HG02623 (cell line): ENCODE measurements at regions not wholly inside any gene's neighbourhood (a gene's known extent, or its start where the extent isn't known, plus 50 kb on each side); places are given as distances from the start of the nearest gene placed in this dataset.
"Not testable (repeated sequence)": the region's sequence is repeated elsewhere in the genome, so short reads cannot be mapped to it uniquely, and the experiment has no call there.

Experiments used
- ATAC-seq: cut with Tn5 transposase; IDR thresholded peaks from one replicate; pipeline ENCODE4 v1.9.1; 2021; ENCODE audit warnings: moderate library complexity; ENCODE audit not compliant: unreplicated experiment

DNA sequence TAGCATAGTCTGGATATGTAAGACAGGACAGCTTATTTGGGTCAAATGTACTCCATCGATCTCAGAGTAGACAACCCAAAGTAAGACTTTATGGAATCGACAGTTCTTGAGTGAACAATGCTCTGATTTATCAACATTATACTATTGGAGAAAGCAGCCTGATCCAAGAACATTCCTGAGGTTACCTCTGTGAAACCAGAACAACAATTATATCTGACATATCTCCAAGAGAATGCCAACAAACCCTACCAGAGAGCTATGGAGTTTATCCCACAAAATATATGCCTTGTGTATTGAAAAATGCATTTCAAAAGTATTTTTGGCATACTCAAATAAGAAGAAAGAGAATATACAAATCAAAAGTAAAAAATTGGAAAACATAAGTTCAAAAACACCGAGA, 1985.9 kb downstream of the EFNA5 start:
- ATAC-seq: no peak

DNA sequence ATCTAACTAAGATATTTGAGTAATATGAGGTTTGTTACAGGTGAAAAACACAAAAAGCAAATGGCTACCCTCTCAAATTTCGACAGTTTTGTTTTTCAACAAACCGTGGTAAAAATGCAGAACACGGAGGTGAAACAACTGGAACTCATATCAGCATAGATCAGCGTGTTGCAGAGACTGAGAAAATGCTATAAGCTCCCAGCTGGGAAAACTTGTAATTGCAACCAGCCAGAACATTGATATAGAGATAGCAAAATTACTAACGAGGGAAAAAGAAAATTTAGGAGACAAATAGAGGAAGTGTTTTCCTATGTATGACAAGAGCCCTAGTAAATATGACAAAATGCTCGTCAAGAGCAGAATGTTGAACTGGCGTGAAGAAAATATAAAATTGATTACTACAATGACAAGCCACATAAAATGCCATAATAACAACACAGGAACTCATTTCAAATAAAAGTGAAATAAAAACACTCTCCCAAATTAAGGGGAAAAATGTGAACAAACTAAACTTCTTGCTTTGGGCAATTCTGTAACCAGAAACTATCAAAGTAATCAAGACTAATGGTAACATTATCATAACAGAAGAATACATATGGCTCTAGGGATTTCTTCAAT, 1989.8 kb downstream of the EFNA5 start:
- ATAC-seq: no peak

DNA sequence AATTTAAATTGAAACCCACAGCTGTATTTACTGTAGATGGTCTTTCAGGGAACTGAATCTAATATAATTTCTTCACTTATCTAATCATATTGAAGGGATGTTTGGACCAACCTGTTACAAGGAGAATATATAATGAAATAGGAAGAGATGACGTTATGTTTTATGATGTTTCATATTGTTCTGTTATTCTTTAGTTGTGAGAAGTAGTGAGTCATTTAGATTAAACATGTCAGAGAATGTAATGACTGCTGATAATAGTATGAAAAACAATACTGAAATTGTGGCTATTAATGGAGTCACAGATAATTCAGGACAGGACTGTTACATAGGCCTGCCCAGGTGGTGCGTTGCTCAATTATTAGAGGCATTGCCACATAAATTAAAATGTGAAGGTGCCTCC, 1993.4 kb downstream of the EFNA5 start:
- no peak for ATAC-seq

DNA sequence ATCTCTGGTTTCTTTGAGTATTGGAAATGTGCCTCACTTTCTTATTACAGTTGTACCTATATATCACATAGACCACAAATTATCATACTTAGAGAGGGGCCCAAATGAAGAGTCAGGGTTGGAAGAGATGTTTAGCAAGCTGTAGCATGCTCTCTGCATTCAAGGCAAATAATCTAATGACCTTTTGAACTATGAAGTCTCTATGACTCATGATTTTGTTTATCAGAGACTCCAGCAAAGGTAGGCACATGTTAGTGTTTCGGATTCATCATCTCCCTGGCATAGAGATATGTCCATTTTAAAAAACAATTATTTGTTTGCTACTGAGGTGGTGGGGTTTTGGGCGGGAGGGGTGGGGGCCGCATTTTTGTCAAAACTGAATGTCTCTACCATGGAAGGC, 2000.1 kb downstream of the EFNA5 start:
- ATAC-seq: no peak

DNA sequence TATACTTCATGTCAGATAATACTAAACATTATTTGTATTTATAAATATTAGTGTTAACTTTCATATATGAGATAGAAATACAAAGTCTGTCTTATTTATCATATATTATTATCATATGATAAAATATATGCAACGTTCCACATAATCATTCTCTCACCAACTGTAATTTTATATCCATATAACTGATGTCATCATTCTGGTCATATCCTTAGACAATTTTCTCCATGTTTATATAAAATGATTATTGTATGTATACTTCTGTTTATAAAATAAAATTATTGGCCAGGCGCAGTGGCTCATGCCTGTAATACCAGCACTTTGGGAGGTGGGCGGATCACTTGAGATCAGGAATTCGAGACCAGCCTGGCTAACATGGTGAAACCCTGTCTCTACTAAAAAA, 2007.1 kb downstream of the EFNA5 start:
- no peak for ATAC-seq

DNA sequence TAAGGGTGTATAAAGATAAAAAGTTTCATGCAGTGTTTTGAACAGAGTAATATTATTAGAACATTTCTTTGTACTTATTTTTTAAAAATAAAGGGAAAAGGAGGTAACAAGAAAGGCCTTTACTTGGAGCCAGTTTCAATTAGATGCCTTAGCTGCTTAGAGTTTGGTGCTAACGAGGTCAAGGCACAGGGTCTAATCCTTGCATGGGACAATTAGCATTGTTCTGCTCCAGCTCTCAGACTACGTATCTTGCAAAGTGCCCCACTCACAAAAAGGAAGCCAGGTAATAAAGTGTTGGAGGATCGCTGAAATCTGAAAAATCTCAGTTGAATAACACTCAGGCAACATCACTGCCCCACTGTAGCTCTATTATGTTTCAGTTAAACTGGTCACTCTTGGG, 2011.3 kb downstream of the EFNA5 start:
- ATAC-seq: no peak

DNA sequence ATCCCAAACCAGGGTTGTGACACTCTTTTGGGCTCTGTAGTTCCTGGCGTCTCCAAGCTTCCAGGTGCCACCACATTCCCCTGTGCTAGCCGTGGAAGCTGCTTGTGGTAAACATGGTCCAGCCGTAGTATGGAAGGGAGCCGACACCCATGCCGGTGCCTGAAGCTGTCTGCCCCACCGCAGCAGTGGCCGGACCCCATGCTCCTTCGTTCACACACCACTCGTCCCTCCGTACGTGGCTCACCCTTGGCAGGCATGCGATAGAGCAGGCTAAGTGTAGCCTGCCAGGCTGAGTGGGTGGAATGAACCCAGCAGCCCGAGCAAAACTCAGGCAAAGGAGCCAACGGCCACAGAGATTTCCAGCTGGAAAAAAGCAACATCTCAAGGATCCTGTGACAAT, 2030.4 kb downstream of the EFNA5 start:
- no peak for ATAC-seq

DNA sequence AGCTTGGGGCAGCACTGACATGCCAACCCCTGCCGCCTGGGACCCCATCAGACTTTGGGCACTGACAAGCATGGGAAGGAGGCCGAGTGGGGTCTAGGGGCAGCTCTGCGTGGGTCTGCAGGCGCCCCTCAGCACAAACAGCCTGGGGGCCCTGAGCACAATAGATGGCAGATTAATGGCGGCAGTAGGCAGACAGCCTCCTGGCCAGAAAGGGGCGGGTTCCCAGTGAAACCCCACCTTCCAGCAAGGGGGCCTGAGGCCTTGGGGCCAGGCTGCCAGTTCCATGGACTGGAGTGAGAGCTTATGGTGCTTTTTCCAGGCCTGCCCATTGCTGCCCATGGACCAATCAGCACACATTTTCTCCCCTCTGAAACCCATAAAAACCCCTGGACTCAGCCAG, 2031.2 kb downstream of the EFNA5 start:
- no peak for ATAC-seq

DNA sequence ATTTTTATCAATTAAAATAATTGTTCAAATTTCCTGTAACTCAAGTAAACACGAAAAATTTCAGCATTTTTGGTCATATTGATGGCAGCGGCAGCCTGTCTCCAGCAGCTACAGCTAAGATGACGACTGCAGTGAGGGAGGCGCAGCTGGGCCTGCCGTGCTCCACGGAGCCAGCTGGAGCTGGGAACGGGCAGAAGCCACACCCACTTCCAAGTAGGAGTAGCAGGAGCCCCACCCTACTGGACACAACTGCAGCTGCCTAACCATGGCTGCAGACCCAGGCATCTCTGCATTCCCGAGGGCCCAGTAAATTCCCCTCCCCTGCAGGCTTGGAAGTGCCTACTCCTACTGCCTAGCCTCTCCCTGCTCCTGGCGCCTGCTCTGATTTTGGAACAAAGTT, 2031.7 kb downstream of the EFNA5 start:
- ATAC-seq: no peak

DNA sequence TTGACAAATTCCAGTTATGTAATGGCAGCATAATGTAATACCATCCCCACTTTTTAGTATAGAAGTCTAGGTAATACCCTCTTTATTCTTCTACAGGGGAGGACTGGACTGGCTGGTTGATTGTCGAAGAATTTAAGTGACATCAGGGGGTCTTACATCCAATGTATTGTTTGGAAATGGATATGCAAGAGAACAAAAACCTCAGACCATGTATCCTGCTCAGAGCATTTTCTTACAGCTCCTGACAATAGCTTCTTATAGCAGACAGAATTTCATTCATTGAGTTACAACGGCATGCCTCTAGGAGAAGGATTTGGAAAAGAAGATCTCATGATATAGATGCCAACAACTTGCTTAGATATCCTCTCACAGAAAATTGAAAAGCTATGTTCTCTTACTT, 2032.3 kb downstream of the EFNA5 start:
- ATAC-seq: no peak

DNA sequence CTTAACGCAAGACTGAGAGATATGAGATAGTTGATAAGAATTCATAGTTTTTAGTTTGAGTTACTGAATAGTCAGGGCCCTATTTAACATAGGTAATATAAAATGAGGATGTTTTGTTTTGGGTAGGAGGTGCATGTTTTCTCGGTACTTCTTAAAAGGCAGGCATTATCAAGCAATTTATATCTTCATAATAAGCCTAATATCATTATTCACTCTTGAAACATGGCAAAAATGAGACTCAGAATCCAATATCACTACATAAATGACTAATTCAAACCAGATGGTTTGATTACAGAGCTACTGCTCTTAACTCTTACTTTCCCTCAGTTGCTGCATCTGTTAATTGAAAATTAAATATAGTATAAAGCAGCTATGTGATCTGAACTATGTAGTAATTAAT, 2038.7 kb downstream of the EFNA5 start:
- no peak for ATAC-seq

DNA sequence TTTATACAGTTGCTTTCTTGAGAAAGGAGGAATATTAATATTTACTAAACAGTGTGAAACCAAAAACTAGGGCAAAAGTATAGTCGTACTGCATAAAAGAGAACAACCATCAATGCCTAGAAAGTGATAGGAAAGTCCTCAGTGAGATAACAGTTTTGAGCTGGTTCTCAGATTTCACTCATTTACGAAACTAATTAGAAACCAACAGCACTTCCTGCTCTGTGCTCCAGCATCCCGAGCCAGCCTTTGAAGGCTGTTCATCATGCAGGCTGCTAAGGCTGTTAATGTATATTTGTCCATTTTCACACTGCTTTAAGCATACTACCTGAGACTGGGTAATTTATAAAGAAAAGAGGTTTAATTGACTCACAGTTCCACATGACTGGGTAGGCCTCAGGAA, 2039.9 kb downstream of the EFNA5 start:
- ATAC-seq: no peak

DNA sequence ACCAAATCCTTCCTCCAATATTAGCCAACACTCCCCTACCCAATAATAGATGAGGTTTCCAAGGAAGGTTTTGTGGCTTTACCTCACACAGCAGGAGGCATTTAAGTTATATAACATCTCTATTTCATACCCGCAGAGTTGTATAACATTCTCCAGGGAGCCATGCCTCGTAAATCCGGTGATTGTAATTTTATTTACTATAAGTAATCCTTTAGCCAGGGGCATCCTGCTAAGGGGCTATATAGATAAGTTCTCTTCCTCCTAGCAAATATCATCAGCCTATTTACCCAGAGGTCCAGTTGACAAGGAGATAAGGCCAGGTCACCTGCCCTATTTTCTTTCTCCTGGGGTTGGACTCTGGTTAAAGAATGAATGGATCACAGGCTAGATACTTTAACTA, 2051.0 kb downstream of the EFNA5 start:
- no peak for ATAC-seq

DNA sequence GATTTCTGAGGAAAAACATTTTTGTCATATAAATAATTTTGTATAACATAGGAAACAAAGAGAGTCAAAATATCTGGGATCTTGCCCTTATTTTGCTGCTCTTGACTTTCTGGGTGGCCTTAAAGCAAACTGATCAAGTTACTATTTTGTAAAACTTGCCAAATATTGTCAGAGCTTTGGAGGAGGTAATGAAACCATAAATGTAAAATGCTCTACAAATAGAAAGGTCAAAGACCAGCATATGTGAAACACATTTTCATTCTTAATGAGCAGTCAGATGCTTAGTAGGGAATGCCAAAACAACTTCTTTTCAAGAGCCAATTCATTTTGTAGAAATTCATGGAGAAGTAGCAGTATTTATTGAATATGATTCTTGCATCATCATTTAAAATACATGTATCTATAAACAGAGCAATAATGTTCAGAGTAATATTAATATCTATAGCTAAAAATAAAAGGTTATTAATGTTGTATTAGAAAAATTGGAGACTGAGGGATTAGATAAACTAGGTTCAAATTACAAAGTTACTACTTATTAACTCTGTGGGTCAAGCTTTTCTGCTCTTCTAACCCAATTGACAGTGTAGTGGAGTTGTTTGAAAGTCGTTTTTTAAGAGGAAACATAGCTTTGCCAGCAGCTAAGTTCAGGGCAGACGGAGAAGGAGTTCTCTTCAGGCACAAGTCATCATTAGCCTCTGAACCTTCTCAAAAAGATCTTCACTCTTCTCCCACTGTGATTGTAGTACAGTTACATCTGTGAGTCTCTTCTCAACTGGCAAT, 2053.1 kb downstream of the EFNA5 start:
- no peak for ATAC-seq

DNA sequence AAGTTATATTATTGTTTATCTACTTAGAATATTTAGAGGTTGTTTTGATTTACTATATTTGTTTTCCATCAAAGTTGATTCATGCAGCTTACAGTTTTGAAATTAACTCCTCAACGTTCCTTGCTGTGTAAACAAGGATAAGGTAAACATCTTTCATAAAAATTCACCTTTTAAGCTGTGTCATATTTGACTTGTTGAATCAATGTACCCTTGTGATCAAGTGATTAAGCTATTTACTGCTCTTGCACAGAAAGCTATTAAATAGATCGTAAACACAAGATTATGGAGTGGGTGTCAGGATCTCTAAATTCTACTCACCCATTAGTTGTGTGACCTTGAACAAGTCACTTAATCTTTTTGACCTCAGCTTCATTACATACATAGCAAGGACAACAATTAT, 2054.0 kb upstream of the NUDT12 start:
- ATAC-seq: no peak

DNA sequence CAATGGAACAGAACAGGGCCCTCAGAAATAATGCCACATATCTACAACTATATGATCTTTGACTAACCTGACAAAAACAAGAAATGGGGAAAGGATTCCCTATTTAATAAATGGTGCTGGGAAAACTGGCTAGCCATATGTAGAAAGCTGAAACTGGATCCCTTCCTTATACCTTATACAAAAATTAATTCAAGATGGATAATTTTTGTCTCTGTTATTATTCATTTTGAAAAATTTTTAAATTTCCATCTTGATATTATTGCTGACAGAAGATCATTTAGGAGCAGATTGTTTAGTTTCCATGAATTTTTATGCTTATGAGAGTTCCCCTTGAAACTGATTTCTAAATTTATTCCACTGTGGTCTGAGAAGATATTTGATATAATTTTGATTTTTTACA, 2039.8 kb upstream of the NUDT12 start:
- not testable (repeated sequence) for ATAC-seq

DNA sequence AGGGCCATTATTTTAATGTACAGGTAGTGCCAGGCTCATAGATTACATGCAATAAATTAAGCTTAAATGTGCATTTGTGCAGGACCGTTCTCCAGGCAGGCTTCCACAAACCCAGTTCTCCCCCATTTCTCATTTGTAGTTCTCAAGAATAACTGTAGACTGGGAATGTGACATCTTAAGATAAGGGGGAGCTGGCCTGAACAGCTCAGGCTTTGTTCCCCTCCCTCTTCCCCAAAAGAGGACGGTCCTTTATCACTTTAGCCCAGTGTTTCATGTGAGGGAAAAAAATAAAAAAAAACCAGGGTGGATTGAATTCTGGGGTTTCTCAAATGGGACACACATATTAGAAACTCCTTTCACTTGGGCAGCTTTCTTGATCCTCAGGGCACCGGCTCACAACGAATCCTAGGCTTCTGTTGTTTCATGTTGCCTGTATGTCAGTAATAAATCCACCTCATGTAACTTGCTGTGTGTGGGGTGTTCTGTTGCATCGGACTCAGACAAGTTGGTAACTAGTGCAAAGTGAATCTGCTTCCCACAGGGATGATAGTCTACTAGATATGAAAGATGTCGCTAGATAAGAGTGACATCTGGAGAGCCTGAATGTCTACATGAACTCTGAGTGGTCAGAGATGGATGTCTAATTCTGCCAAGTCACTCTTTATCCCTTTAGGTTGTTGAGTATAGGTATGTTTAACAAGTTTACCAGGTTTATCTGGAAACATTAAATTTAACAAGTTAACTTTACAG, 2030.6 kb upstream of the NUDT12 start:
- no peak for ATAC-seq

DNA sequence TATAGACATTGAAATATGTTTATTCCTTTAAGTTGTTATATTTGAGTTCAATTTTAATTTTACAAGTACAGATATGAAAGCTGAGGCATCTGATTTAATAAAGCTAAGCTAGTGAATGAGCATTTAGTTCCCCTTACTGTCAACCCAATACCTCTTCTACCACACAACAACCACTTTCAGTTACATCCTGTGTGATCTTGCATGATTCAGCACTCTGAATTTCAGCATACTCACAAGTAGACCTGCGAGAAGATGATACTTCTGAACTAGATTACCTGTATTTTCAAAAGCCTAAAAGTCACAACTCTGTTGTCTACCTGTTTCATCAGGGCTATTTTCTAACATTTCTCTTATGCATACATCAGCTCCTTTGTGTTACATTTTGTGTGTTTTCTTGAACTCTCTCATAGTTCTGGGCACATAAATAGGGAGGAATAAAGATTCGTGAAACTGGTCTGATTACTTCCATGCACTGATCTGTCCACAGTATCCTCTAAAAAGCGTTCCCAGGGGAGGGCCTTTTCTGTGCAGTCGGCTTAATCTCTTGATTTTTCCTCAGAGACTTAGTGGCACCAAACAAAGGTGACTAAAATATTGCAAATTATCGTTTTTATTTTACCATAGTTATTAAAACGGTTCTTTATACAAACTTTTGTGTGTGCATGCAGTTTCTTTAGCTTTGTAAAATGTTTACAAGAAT, 2025.5 kb upstream of the NUDT12 start:
- ATAC-seq: no peak

DNA sequence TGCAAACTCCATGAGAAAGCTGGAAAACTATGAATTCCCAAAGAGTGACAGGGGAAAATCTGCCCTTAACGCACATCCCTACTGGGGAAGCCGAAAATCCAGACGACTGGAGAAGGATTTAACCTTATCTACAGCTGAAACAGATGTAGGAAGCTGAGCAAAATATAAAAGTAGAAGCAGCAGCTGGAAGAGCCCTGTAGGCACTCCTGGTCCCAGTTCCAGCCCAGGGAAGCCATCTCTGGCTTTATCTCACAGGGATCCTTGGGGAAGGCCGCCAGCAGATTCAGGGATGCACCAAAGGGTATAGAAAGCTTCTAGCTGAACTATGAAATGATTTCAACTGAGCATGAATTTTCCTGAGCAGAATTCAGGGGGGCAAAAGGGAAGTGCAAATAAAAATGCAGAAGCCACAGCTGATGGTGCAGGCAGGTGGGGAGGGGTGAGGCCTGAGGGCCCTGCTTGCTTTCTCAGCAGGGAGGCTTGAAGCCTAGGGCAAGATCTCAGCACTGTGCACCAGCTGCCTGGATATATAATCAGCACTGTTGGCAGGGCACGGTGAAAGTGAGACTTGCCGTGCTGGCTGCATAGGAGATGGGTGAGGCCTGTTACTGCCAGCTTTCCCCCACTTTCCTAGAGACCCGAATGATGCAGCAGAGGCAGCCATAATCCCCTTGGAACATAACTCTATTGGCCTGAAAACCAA, 2019.5 kb upstream of the NUDT12 start:
- ATAC-seq: no peak

DNA sequence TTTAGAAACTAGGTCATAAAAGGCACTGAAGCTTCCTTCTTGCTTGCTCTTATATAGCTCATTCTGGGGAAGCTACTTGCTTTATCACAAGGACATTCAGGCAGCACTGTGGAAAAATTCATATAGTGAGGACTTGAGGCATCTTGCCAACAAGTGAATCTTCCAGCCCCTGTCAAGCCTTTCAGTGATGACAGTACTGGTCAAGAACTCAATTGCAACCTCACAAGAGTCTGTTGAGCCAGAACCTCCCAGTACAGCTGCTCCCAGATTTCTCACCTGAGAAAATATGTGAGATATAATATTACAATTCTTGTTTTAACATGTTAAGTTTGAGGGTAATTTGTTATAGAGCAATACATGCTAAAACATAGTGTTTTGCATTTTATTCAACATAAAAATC, 2011.0 kb upstream of the NUDT12 start:
- no peak for ATAC-seq

DNA sequence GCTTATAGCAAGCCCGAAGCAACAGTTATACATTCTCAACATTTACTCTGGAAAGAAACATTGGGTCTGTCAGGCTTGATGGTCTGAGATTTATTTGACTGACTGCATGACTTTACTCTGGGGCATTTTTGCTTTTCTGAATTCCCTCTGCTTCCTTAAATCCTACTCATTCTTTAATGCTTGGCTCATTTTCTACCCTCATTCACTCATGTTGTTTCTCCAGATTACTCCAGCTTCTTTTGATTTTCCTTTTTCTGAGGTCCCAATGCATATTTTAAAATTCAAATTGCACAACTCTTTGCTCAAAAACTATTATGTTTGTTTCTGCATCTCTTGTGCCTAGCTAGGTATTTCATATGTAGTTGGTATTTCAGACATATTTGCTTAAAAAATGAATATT, 2002.9 kb upstream of the NUDT12 start:
- no peak for ATAC-seq
